Stimulated activated CD8-positive, alpha-beta memory T cell treated with anti-CD3 and anti-CD28 coated beads, Interleukin-7, amount 100 ng/mL, for 48 hours (primary cell): ENCODE measurements at regions not wholly inside any gene's neighbourhood (a gene's known extent, or its start where the extent isn't known, plus 50 kb on each side); places are given as distances from the start of the nearest gene placed in this dataset.
"Not testable (repeated sequence)": the region's sequence is repeated elsewhere in the genome, so short reads cannot be mapped to it uniquely, and the experiment has no call there.

Source experiments
- DNase-seq, 2 donors: peaks; one replicate each; pipeline ENCODE4 v3.0.0-alpha.2; 2020; ENCODE audit warnings: low read depth in 1 of 2; ENCODE audit errors: extremely low read depth in 1 of 2

DNA sequence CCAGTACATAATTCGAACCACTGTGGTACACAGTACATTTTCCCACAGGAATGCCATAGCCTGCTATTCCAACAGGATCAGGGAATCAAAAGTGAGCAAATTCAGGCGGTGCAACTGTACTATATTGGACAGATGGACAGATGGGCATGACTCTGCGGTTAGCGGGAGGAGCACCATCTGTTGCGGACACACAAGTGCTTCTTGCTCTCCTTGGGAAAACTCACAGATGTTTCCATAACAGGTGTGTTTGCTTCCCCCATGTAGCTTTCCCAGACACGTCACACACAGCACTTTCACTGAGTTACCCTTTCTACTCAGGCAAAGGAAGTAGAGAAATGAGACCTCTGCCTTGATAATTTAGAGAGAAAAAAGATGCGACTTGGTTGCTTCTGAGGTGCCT, 325.1 kb upstream of the THBS1 start:
- no peak for DNase-seq

DNA sequence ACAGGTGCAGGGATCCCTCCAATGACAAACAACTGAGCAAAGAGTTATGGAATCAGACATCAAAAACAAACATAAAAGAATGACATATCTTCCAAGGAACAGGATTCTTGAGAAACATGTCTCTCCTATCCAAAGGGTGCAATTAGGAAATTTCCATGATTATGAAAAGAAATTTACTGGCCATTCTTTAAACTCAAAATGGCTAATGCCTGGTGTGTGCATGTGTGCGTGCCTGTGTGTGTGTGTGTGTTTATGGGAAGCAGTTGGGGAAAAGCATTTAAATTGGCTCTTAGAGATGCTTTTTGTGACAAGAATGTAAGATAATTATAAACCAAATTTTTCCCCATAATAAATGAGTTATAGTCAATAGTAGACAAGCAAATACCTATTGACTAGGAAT, 320.5 kb upstream of the THBS1 start:
- no peak for DNase-seq

- no peak for DNase-seq
Measured at GRCh38 chr15:39260791-39261190, 320.1 kb upstream of the THBS1 start.

GRCh38 chr15:39261397-39262183, 319.3 kb upstream of the THBS1 start:
- DNase-seq: not testable (repeated sequence)

GRCh38 chr15:39262995-39263772, 317.7 kb upstream of the THBS1 start:
- DNase-seq: not testable (repeated sequence)

- no peak for DNase-seq
Measured at GRCh38 chr15:39265261-39265660, 315.6 kb upstream of the THBS1 start.

GRCh38 chr15:39266890-39267289, 314.0 kb upstream of the THBS1 start:
- no peak for DNase-seq

- no peak for DNase-seq
Measured at GRCh38 chr15:39267685-39268084, 313.2 kb upstream of the THBS1 start.

- DNase-seq: no peak
Measured at GRCh38 chr15:39269352-39269751, 311.5 kb upstream of the THBS1 start.

GRCh38 chr15:39269821-39270220, 311.1 kb upstream of the THBS1 start:
- DNase-seq: no peak

- DNase-seq: no peak
Measured at GRCh38 chr15:39270221-39270855, 310.5 kb upstream of the THBS1 start.

DNA sequence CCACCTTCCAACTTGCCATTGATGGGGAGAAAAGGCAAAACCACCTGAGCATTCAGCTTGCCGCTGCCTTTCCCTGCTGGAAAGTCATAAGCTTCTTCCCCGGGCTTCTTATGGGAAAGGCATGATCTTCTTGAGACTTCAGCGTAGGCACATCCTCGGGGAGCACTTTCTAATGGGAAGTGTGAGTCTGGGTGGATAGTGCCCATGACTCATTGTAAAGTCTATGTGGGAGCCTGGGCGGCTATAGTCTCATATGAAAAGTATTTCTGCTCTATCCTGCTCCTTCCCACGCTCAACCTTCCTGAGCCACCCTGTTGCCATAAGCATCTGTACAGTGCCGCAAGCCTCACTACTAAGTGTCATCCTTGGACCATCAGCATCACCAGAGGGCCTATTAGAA, 309.9 kb upstream of the THBS1 start:
- DNase-seq: no peak

DNA sequence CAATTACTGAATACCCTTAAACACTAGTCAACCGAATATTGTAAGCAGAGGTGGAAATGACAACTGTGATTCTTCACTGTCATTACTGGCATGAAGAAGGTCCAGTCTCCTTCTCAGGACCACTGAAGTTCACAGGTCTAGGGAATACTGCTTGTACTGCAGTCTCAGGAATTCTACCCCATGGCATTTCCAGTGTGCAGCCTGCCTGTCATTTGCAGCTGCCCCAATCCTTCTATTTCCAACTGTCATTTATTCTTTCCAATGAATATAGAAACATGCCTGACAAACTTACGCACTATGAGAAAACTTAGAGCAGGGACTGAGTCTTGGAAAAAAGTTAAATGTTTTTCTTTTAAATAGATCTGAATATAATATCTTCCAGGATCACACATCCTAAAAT, 308.0 kb upstream of the THBS1 start:
- no peak for DNase-seq

- no peak for DNase-seq
Measured at GRCh38 chr15:39273717-39274411, 307.0 kb upstream of the THBS1 start.

- DNase-seq: no peak
Measured at GRCh38 chr15:39275066-39275465, 305.8 kb upstream of the THBS1 start.

DNA sequence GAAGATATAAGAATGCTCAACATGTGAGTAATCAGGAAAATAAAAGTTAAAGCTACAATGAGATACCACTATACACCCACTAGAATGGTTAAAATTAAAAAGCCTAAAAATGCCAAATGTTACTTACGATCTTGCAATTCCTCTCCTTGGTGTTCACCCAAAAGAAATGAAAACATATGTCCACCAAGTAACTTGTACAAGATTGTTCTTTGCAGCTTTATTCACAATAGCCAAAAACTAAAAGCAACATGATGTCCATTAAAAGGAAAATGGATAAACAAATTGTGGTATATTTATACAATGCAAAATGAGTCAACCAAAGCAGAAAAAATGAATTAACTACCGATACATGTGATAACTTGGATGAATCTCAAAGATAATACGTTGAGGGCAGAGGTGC, 301.6 kb upstream of the THBS1 start:
- no peak for DNase-seq

- no peak for DNase-seq
Measured at GRCh38 chr15:39281094-39281493, 299.8 kb upstream of the THBS1 start.

DNA sequence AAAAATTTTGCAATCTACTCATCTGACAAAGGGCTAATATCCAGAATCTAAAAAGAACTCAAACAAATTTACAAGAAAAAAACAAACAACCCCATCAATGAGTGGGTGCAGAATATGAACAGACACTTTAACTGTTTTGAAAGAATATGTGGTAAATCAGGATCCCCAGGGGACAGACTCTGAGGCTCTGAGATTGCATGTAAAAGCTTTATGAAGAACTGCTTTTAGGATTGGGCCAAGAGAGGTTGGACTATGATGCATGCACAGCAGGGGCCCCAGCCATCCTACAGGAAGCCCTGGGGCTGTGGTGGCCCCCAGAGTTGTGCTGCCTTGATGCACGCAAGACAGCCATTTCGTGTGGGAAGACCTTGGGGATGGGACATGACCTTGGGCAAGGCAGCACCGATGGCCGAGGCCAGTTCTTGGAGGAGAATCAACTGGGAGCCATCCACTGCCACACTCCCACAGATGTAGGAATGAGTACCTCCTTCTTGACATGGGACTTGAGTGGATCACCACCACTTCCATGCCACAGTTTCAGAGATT, 298.1 kb upstream of the THBS1 start:
- no peak for DNase-seq

GRCh38 chr15:39283531-39283930, 297.3 kb upstream of the THBS1 start:
- DNase-seq: no peak

- DNase-seq: no peak
Measured at GRCh38 chr15:39285071-39285470, 295.8 kb upstream of the THBS1 start.

DNA sequence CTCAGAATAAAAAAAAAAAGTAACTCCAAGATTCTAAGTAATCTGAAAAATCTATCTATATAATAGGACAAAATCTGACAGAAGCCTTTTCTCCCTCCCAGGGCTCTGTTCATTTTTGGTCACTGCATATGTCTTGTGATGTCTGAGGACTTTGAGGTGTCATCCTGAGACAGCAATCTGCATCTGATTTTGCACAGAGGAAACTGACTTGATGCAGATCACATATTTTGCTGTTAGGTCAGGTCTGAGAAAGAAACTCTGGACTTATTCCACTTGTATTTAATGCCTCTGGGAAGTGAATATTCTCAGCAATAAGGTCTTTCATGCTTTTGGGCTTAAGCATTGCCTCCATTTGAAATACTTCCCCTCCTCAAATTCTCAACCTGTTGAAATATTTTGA, 295.2 kb upstream of the THBS1 start:
- no peak for DNase-seq
